Ovary (tissue), 7 donors: ENCODE measurements at regions not wholly inside any gene's neighbourhood (a gene's known extent, or its start where the extent isn't known, plus 50 kb on each side); places are given as distances from the start of the nearest gene placed in this dataset.

Source experiments
- DNase-seq, 5 donors: peaks; one replicate each; pipeline ENCODE4 v3.0.0-alpha.2; 2019 to 2020
- H3K27ac ChIP-seq, 2 donors: fragments of 200-600 bp; one replicate each; pipeline versions ENCODE4 v1.5.1 to v1.8.0; 2019 to 2022
- H3K27me3 ChIP-seq: fragments of 200-600 bp; one replicate; pipeline ENCODE4 v1.8.0; 2022
- H3K36me3 ChIP-seq: fragments of 200-600 bp; sonication (generic); one replicate; pipeline ENCODE4 v1.5.1; 2019
- H3K4me1 ChIP-seq: one replicate; pipeline ENCODE4 v1.8.1; 2013; ENCODE audit warnings: mild to moderate bottlenecking, moderate library complexity; ENCODE audit not compliant: insufficient read depth
- H3K4me3 ChIP-seq: fragments of 200-600 bp; sonication (generic); one replicate; pipeline ENCODE4 v1.5.1; 2017
- H3K9me3 ChIP-seq, 2 donors: fragments of 200-600 bp in 1 of 2; sonication (generic) in 1 of 2; one replicate each; pipeline versions ENCODE4 v1.5.1 to v1.8.1; 2013 to 2019; ENCODE audit warnings: mild to moderate bottlenecking in 1 of 2, moderate library complexity in 1 of 2
- EP300 ChIP-seq: sonication (generic); formaldehyde crosslinking; IDR thresholded peaks from one replicate; pipeline ENCODE4 v1.6.1; 2017; ENCODE audit warnings: antibody characterized with exemption
- POLR2A ChIP-seq: fragments of 450-650 bp; IDR thresholded peaks from one replicate; pipeline ENCODE4 v1.6.1; 2017; ENCODE audit warnings: antibody characterized with exemption, mild to moderate bottlenecking, moderate library complexity
- WGBS, 3 donors: extraction: QIAGEN DNeasy Blood & Tissue Kit in 1 of 3; methylation state at CpG; one replicate each; pipeline versions ENCODE4 v1.1.5 to v1.1.7; 2013 to 2017; 5-methylcytosine and 5-hydroxymethylcytosine counted together
- intact Hi-C, 4 donors: fragments of 100-400 bp; cut with DNase I; formaldehyde crosslinking; loops; one replicate each; pipeline versions ENCODE4 v1.11.0 to v1.15.1; 2022 to 2023
- TF ChIP-seq, protein P1 (sequence below), 3 donors: fragments of 450-650 bp in 2 of 3; fragments of 200-600 bp in 1 of 3; IDR thresholded peaks; one replicate each; pipeline versions ENCODE4 v1.5.1 to v1.8.0; 2016 to 2022; ENCODE audit warnings: antibody characterized with exemption in 3 of 3, mild to moderate bottlenecking in 1 of 3
- donor health status: DM: no; HTN: no; CAD: no; lungs with moderate emphysema.
- donor health status: DM: no; HTN: no; CAD: no.
- donor health status: Bipolar disorder and iron deficiency.
- donor health status: DM: no; HTN: no; CAD: no.
- donor health status: DM: yes; HTN: yes; CAD: no.

GRCh38 chr9:86413971-86414880 lies 60.0 kb upstream of the TUT7 start:
- Histone ChIP-seq H3K4me3 (no peak overlapping the region), H3K36me3 (no peaks in the 10 kb centered on the region), H3K9me3 (no peaks in the 10 kb centered on the region), H3K27me3 (no peaks in the 10 kb centered on the region), H3K4me1 (no peaks in the 10 kb centered on the region), H3K27ac (no peak overlapping the region)
- intact Hi-C loops: loop anchor here in 2 of 4 donors (10.0 kb wide), 3 partner anchors 901 to 1251 kb away; no protein-coding TSS in a partner anchor
- no peak for DNase-seq
- WGBS, 3 donors: 52 to 59% (median 54%) methylated on average over 10 of the region's 10 CpGs
- TF ChIP-seq POLR2A: no peak
- TF ChIP-seq, protein P1, sequence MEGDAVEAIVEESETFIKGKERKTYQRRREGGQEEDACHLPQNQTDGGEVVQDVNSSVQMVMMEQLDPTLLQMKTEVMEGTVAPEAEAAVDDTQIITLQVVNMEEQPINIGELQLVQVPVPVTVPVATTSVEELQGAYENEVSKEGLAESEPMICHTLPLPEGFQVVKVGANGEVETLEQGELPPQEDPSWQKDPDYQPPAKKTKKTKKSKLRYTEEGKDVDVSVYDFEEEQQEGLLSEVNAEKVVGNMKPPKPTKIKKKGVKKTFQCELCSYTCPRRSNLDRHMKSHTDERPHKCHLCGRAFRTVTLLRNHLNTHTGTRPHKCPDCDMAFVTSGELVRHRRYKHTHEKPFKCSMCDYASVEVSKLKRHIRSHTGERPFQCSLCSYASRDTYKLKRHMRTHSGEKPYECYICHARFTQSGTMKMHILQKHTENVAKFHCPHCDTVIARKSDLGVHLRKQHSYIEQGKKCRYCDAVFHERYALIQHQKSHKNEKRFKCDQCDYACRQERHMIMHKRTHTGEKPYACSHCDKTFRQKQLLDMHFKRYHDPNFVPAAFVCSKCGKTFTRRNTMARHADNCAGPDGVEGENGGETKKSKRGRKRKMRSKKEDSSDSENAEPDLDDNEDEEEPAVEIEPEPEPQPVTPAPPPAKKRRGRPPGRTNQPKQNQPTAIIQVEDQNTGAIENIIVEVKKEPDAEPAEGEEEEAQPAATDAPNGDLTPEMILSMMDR (IDR thresholded peaks at IDR 0.05): peak; percentile 40 to 68 (median 66)

DNA sequence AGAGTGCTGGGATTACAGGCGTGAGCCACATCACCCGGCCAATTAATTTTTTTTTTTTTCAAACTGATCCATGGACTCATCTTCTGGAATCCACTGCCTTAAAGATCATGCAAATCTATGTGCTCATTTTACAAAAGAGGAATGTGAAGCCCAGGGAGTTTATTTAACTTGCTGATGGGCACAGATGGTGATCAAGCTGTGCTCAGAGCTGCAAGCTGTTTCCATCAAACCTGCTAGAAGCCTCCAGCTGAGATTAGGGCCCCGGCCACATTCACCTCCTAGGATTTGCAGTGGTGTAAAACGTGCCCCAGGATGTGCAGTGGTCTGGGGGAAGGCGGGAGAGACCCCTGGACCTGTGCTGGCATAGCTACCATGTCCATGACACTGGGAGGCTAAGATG lies 56.1 kb upstream of the TUT7 start:
- no peaks in the 10 kb centered on the region for H3K9me3 ChIP-seq
- no peaks in the 10 kb centered on the region for H3K27me3 ChIP-seq
- H3K27ac ChIP-seq: no peak overlapping the region
- TF ChIP-seq EP300 (no peak), POLR2A (no peak)
- TF ChIP-seq, protein P1 (IDR thresholded peaks at IDR 0.05): no peak
- H3K4me1 ChIP-seq: no peaks in the 10 kb centered on the region
- intact Hi-C loops: loop anchor here in 2 of 4 donors (10.0 kb wide), 3 partner anchors 905 to 1255 kb away; no protein-coding TSS in a partner anchor
- 82 to 94% (median 88%) methylated on average over 5 of the region's 5 CpGs for WGBS, 3 donors
- H3K4me3 ChIP-seq: no peak overlapping the region
- no peaks in the 10 kb centered on the region for H3K36me3 ChIP-seq
- DNase-seq: no peak

- 76 to 83% (median 78%) methylated on average over 1 of the region's 1 CpG for WGBS, 3 donors
- Histone ChIP-seq H3K36me3 (no peaks in the 10 kb centered on the region), H3K4me1 (no peaks in the 10 kb centered on the region), H3K27ac (no peak overlapping the region), H3K9me3 (no peaks in the 10 kb centered on the region), H3K27me3 (no peaks in the 10 kb centered on the region), H3K4me3 (no peak overlapping the region)
- no peak for DNase-seq
- intact Hi-C loops: no loop called here
- TF ChIP-seq, protein P1 (IDR thresholded peaks at IDR 0.05): no peak
- TF ChIP-seq POLR2A: no peak
- no peak for TF ChIP-seq EP300
These were observed 53.9 kb upstream of the TUT7 start for GRCh38 chr9:86408121-86408520.

DNA sequence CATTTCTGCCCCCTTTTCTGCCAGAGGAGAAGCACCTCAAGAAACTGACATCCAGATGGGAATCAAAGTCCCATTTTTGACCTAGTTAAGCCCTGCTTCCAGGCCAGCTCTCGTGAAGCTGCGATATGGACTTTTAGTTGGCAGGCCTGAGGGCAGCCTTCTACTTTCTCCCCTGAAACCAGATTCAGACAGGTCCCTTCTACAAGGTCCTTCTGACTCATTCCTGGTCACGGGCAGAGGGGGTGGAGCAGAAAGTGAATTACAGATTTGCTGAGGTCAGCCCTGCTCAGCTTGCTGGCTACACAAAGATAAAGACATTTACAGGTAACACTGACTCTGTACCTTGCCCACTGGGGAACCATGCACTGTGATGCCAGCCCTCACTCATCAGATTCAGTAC lies 52.8 kb upstream of the TUT7 start:
- intact Hi-C loops: no loop called here
- WGBS, 3 donors: 72 to 83% (median 81%) methylated on average over 3 of the region's 3 CpGs

More for the DNA sequence above, 52.8 kb upstream of the TUT7 start:
- Histone ChIP-seq H3K4me1 (no peaks in the 10 kb centered on the region), H3K4me3 (no peak overlapping the region), H3K9me3 (no peaks in the 10 kb centered on the region), H3K27me3 (no peaks in the 10 kb centered on the region), H3K36me3 (no peaks in the 10 kb centered on the region), H3K27ac (no peak overlapping the region)
- TF ChIP-seq, protein P1 (IDR thresholded peaks at IDR 0.05): no peak
- TF ChIP-seq EP300 (no peak), POLR2A (no peak)
- no peak for DNase-seq
